ENCODE measurements at regions not wholly inside any gene's neighbourhood (a gene's known extent, or its start where the extent isn't known, plus 50 kb on each side); places are given as distances from the start of the nearest gene placed in this dataset.
"Not testable (repeated sequence)": the region's sequence is repeated elsewhere in the genome, so short reads cannot be mapped to it uniquely, and the experiment has no call there.

DNA sequence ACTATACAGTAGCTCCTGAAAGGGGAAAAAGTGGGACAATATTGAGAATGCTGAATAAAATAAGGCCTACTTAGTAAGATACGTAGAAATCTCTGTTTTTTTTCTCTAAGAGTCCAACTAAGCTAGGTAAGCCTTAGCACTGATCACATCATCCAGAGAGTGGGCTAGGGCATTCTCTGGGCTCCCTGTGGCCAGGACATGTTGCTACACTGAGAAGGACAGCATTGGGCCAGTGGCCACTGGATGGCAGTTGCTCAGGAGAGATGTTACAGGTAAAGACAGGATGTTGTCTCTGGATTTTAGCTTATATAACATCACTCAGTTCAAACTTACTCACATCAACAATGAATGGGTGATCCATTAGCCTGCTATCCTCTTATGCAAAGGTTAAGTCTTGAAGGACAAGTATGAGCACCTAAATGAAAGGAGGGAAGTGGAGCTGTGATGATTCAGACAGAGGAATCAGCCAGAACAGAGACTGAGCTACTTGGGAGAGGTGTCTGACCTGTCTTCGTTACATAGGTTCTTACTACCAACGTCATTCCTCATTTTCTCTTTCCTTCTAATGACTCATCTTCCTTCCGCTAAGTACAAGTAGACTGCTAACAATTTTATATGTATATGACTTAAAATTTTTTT, 226.6 kb upstream of the ADCY2 start:
- no peaks in the 10 kb centered on the region for H3K9me3 ChIP-seq (ENCODE audit: insufficient read depth, low read length)
- H3K9ac ChIP-seq (ENCODE audit: low read length), result no peak overlapping the region
- no peaks in the 10 kb centered on the region for H3K9me2 ChIP-seq (replicated peaks; ENCODE audit: insufficient read depth, low read length)
- no peak overlapping the region for H3K4me3 ChIP-seq (ENCODE audit: insufficient read depth, low read length, poor library complexity, severe bottlenecking)
- H3K79me2 ChIP-seq (ENCODE audit: insufficient read depth, low read length), result no peaks in the 10 kb centered on the region
- no peaks in the 10 kb centered on the region for H3K27me3 ChIP-seq (ENCODE audit: low read length)
- H4K20me1 ChIP-seq (ENCODE audit: low read depth, low read length), result no peaks in the 10 kb centered on the region
- H3K4me2 ChIP-seq (ENCODE audit: low read depth, low read length, poor library complexity, severe bottlenecking), result no peak overlapping the region
- no peaks in the 10 kb centered on the region for H3F3A ChIP-seq (ENCODE audit: insufficient read depth)
- no peak overlapping the region for H2AFZ ChIP-seq (ENCODE audit: low read depth, low read length, severe bottlenecking)
- no peak overlapping the region for H3K27ac ChIP-seq (ENCODE audit: low read depth, low read length)
- H3K36me3 ChIP-seq (ENCODE audit: low read length), result no peaks in the 10 kb centered on the region
- TF ChIP-seq, protein P1, sequence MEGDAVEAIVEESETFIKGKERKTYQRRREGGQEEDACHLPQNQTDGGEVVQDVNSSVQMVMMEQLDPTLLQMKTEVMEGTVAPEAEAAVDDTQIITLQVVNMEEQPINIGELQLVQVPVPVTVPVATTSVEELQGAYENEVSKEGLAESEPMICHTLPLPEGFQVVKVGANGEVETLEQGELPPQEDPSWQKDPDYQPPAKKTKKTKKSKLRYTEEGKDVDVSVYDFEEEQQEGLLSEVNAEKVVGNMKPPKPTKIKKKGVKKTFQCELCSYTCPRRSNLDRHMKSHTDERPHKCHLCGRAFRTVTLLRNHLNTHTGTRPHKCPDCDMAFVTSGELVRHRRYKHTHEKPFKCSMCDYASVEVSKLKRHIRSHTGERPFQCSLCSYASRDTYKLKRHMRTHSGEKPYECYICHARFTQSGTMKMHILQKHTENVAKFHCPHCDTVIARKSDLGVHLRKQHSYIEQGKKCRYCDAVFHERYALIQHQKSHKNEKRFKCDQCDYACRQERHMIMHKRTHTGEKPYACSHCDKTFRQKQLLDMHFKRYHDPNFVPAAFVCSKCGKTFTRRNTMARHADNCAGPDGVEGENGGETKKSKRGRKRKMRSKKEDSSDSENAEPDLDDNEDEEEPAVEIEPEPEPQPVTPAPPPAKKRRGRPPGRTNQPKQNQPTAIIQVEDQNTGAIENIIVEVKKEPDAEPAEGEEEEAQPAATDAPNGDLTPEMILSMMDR (IDR thresholded peaks at IDR 0.05; ENCODE audit: insufficient read depth, low read length, poor library complexity, severe bottlenecking), result no peak
- TF ChIP-seq EZH2phosphoT487 (conservative IDR thresholded peaks at IDR 0.05; ENCODE audit: low read length), result no peak

DNA sequence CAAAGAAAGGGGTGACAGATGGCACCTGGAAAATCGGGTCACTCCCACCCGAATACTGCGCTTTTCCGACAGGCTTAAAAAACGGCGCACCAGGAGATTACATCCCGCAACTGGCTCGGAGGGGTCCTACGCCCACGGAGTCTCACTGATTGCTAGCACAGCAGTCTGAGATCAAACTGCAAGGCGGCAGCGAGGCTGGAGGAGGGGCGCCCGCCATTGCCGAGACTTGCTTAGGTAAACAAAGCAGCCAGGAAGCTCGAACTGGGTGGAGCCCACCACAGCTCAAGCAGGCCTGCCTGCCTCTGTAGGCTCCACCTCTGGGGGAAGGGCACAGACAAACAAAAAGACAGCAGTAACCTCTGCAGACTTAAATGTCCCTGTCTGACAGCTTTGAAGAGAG, 225.2 kb upstream of the ADCY2 start:
- not testable (repeated sequence) for H3K9me3 ChIP-seq (ENCODE audit: insufficient read depth, low read length); H3K9ac ChIP-seq (ENCODE audit: low read length); H3K36me3 ChIP-seq (ENCODE audit: low read length); H2AFZ ChIP-seq (ENCODE audit: low read depth, low read length, severe bottlenecking); H3K4me2 ChIP-seq (ENCODE audit: low read depth, low read length, poor library complexity, severe bottlenecking); H3K9me2 ChIP-seq (replicated peaks; ENCODE audit: insufficient read depth, low read length); H3K79me2 ChIP-seq (ENCODE audit: insufficient read depth, low read length); H3K27me3 ChIP-seq (ENCODE audit: low read length); H3K4me3 ChIP-seq (ENCODE audit: insufficient read depth, low read length, poor library complexity, severe bottlenecking); H3K27ac ChIP-seq (ENCODE audit: low read depth, low read length); H3F3A ChIP-seq (ENCODE audit: insufficient read depth); H4K20me1 ChIP-seq (ENCODE audit: low read depth, low read length)

DNA sequence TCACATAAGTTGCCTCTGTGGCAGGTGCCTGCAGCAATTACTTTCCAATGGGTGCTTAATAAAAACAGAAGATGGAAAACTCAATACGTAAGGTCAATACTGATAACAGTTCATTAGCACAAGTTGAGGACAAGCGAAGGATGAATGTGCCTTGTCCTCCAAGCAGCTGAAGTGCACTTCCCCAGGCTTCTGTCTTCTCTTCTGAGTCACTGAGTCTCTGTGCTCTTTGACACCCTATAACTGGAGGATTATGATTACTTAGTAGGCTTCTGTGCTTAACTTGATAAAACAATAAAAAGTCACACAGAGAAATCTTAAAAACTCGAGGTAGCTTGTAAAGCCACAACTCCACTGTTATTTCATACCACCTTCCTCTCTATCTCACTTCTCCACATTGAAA, 216.6 kb upstream of the ADCY2 start:
- Histone ChIP-seq H2AFZ (ENCODE audit: low read depth, low read length, severe bottlenecking) (no peak overlapping the region), H3F3A (ENCODE audit: insufficient read depth) (no peaks in the 10 kb centered on the region)

DNA sequence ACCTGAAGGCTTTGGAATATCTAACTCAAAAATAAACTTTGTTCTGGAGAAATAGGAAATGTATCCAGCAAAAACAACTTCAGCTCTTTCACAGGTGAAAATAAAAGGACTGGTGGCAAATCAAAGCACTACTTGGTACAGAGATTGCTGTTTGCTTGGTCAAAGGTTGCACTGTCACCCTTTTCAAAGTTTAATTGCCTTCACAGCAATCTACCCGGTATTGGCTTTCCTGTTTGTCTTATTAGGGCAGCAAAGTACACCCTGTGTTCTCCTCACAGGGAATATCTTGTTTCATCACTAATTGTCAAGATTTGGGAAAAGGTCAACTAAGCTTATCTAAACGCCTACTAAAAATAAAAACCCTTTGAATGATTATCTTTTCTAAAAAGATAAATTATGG, 214.1 kb upstream of the ADCY2 start:
- TF ChIP-seq, protein P1 (IDR thresholded peaks at IDR 0.05; ENCODE audit: insufficient read depth, low read length, poor library complexity, severe bottlenecking), result no peak
- no peak for TF ChIP-seq EZH2phosphoT487 (conservative IDR thresholded peaks at IDR 0.05; ENCODE audit: low read length)

More for the DNA sequence above, 216.6 kb upstream of the ADCY2 start:
- Histone ChIP-seq H3K9me3 (ENCODE audit: insufficient read depth, low read length) (no peaks in the 10 kb centered on the region), H3K27me3 (ENCODE audit: low read length) (no peaks in the 10 kb centered on the region), H3K36me3 (ENCODE audit: low read length) (no peaks in the 10 kb centered on the region), H3K4me3 (ENCODE audit: insufficient read depth, low read length, poor library complexity, severe bottlenecking) (no peak overlapping the region), H3K79me2 (ENCODE audit: insufficient read depth, low read length) (no peaks in the 10 kb centered on the region), H3K4me2 (ENCODE audit: low read depth, low read length, poor library complexity, severe bottlenecking) (no peak overlapping the region), H3K9me2 (replicated peaks; ENCODE audit: insufficient read depth, low read length) (no peaks in the 10 kb centered on the region), H3K27ac (ENCODE audit: low read depth, low read length) (no peak overlapping the region), H4K20me1 (ENCODE audit: low read depth, low read length) (no peaks in the 10 kb centered on the region), H3K9ac (ENCODE audit: low read length) (no peak overlapping the region)
- TF ChIP-seq, protein P1 (IDR thresholded peaks at IDR 0.05; ENCODE audit: insufficient read depth, low read length, poor library complexity, severe bottlenecking), result no peak
- TF ChIP-seq EZH2phosphoT487 (conservative IDR thresholded peaks at IDR 0.05; ENCODE audit: low read length), result no peak

More for the DNA sequence above, 214.1 kb upstream of the ADCY2 start:
- Histone ChIP-seq H3F3A (ENCODE audit: insufficient read depth) (no peaks in the 10 kb centered on the region), H3K79me2 (ENCODE audit: insufficient read depth, low read length) (no peaks in the 10 kb centered on the region), H4K20me1 (ENCODE audit: low read depth, low read length) (no peaks in the 10 kb centered on the region), H3K27me3 (ENCODE audit: low read length) (no peaks in the 10 kb centered on the region), H3K4me3 (ENCODE audit: insufficient read depth, low read length, poor library complexity, severe bottlenecking) (no peak overlapping the region), H3K9ac (ENCODE audit: low read length) (no peak overlapping the region), H3K36me3 (ENCODE audit: low read length) (no peaks in the 10 kb centered on the region), H3K9me2 (replicated peaks; ENCODE audit: insufficient read depth, low read length) (no peaks in the 10 kb centered on the region), H2AFZ (ENCODE audit: low read depth, low read length, severe bottlenecking) (no peak overlapping the region), H3K4me2 (ENCODE audit: low read depth, low read length, poor library complexity, severe bottlenecking) (no peak overlapping the region), H3K27ac (ENCODE audit: low read depth, low read length) (no peak overlapping the region), H3K9me3 (ENCODE audit: insufficient read depth, low read length) (no peaks in the 10 kb centered on the region)

Data from SU-DHL-6 (cell line).